Astrocyte of the spinal cord (primary cell): ENCODE measurements at regions not wholly inside any gene's neighbourhood (a gene's known extent, or its start where the extent isn't known, plus 50 kb on each side); places are given as distances from the start of the nearest gene placed in this dataset.
"Not testable (repeated sequence)": the region's sequence is repeated elsewhere in the genome, so short reads cannot be mapped to it uniquely, and the experiment has no call there.

Experiments used
- DNase-seq: peaks from one replicate; pipeline ENCODE4 v3.0.0; 2011; ENCODE audit warnings: low read depth, low spot score
- H3K4me3 ChIP-seq: 2 replicates; pipeline ENCODE4 v1.5.1; 2011; ENCODE audit warnings: low read depth, mild to moderate bottlenecking, low read length, moderate library complexity
- in situ Hi-C: cut with HindIII; loops from 2 replicates; pipeline ENCODE4 v1.10.0; 2017; ENCODE audit warnings: low sequenced_read_pairs
- TF ChIP-seq, protein P1 (sequence below): IDR thresholded peaks from 2 replicates; pipeline ENCODE4 v1.5.1; 2012; ENCODE audit warnings: low read depth, mild to moderate bottlenecking, low read length, inconsistent platforms

DNA sequence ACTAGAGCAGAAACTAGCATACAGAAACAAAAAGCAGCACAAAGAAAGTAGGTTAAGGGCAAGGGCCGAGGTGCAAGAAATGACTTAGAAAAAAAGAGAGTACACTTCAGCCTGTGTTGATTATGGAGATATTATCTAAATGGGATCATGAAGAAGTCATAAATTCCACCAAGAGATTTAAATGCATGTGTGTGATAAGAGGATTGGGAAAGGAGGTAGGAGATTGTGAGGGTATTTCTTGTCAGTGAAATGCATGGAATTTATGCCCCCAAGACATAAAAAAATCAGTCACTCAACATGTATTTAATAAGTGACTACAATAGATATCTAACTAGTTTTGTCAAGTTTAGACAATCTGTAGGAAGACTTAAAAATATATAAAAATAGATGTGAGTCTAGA lies 976.2 kb upstream of the LRFN5 start:
- TF ChIP-seq, protein P1, sequence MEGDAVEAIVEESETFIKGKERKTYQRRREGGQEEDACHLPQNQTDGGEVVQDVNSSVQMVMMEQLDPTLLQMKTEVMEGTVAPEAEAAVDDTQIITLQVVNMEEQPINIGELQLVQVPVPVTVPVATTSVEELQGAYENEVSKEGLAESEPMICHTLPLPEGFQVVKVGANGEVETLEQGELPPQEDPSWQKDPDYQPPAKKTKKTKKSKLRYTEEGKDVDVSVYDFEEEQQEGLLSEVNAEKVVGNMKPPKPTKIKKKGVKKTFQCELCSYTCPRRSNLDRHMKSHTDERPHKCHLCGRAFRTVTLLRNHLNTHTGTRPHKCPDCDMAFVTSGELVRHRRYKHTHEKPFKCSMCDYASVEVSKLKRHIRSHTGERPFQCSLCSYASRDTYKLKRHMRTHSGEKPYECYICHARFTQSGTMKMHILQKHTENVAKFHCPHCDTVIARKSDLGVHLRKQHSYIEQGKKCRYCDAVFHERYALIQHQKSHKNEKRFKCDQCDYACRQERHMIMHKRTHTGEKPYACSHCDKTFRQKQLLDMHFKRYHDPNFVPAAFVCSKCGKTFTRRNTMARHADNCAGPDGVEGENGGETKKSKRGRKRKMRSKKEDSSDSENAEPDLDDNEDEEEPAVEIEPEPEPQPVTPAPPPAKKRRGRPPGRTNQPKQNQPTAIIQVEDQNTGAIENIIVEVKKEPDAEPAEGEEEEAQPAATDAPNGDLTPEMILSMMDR: no peak
- in situ Hi-C loops: no loop called here
- H3K4me3 ChIP-seq: no peak overlapping the region

DNA sequence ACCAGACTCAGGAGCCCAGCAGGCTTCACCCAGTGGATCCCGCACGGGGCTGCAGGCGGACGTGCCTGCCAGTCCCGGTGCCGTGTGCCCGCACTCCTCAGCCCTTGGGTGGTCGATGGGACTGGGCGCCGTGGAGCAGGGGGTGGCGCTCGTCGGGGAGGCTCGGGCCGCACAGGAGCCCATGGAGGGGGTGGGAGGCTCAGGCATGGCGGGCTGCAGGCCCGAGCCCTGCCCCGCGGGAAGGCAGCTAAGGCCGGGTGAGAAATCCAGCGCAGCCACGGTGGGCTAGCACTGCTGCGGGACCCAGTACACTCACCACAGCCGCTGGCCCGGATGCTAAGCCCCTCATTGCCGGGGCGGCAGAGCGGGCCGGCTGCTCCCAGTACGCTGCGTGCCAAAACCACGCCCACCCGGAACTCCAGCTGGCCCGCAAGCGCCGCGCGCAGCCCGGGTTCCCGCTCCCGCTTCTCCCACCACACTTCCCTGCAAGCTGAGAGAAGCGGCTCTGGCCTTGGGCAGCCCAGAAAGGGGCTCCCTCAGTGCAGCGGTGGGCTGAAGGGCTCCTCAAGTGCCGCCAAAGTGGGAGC lies 977.0 kb upstream of the LRFN5 start:
- H3K4me3 ChIP-seq, in situ Hi-C loops, DNase-seq: not testable (repeated sequence)

More for the DNA sequence above, 976.2 kb upstream of the LRFN5 start:
- DNase-seq: no peak

DNA sequence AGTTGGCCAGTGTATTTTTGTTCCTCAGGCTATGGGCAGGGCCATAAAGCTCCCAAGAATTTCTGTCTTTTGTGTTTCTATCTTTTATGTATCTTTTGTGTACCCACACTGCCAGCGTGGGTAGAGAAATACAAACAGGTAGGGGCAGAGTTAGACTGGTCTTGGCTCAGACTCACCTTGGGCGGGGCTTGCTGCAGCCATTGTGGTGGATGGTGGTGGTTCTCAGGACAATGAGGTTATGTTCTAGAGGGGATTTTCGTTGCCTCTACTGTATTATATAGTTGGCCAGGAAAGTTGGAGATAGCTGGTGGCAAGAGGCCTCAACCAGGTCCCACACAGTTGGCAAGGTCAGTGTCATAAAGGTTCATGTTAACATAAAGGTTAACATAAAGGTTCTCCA lies 977.5 kb upstream of the LRFN5 start:
- no peak for DNase-seq
- in situ Hi-C loops: no loop called here
- TF ChIP-seq, protein P1: no peak
- no peak overlapping the region for H3K4me3 ChIP-seq

DNA sequence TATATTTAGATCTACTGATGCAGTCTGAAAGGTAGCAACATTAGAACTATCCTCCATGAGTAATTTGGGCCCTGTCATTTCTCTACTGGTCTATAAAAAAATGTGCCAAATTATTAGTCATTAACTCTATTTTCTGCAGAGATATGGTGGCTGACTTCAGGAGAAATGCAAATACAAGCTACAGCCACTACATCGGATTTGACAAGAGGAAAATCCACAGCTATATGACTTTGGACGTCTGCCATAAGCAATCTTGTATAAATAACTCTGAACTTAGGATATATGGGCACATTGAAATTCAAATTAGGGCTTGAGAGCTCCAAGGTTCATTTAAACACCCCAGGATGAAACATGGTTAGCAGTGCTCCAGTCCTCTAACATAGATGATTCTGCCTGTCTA lies 983.0 kb upstream of the LRFN5 start:
- DNase-seq: no peak
- TF ChIP-seq, protein P1: no peak
- H3K4me3 ChIP-seq: no peak overlapping the region
- in situ Hi-C loops: no loop called here

DNA sequence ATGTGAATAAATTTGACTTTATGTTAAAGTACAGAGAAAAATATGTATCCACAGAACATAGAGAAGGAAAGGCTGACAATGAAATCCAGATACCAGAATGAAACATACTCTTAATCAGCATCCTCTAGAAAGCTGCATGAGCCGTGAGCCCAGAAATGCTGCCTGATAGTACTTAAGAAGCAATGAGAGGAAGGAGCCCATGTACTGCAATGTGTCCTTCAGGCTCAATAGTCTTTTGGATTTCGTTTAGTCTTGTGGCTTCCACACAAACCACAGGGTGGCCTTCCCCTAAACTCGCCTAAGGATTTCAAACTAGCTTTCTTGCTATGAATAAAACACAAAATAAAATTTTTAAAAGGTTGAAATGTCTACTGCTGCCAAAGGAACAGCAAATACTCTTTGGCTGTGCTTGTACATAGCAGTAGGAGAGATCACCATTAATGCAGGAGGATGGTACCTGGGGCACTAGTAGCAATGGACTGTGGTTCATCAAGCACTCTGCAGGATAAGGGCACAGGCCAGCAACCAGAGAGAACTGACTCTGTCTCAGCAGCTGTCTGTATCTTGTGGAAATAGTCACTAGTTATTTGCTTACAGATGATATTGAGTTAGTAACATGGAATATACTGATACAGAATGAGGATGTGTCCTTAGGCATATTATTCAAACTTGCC lies 988.3 kb upstream of the LRFN5 start:
- DNase-seq: no peak
- TF ChIP-seq, protein P1: no peak
- no peak overlapping the region for H3K4me3 ChIP-seq
- in situ Hi-C loops: no loop called here

DNA sequence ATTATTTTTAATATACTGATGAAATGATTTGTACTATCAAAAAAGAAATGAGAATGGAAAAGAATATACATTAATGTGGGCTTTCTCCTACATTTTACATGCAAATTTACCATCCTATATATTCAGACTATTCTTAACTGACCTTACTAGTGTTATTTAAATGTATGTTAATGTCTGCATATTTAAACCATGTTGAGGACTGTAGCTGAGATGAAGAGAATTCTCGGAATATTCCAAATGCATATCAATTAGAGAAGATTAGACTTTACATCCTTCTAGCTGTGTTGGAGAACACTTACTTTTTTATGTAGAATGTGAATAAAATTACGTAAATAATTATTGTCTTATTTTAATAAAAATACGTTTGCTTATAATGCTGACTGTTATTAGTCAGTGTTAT lies 990.1 kb upstream of the LRFN5 start:
- H3K4me3 ChIP-seq: no peak overlapping the region

DNA sequence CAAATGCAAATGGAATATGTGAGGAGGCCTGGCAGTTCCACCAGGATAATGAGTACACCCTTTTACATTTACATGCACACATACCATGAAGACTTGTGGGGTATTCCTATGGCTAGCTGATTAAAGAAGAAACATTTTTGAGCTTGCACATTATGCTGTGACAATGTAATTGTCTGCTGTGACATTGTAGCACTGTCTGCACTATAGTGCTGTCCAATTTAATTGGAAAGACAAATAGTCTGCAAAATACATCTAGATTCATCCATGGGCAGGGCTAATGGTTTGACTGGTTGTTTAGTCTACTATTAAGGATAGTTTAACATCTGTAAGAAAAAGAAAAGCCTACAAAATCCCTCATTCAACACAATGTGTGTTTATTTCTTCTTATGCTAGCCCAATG lies 1005.6 kb upstream of the LRFN5 start:
- no peak for DNase-seq
- in situ Hi-C loops: no loop called here
- TF ChIP-seq, protein P1: no peak
- no peak overlapping the region for H3K4me3 ChIP-seq

More for the DNA sequence above, 990.1 kb upstream of the LRFN5 start:
- DNase-seq: no peak
- in situ Hi-C loops: no loop called here
- TF ChIP-seq, protein P1: no peak
